Panc1 (cell line): ENCODE measurements at regions not wholly inside any gene's neighbourhood (a gene's known extent, or its start where the extent isn't known, plus 50 kb on each side); places are given as distances from the start of the nearest gene placed in this dataset.

ENCODE experiments used
- CTCF ChIP-seq: fragments of 450-650 bp; IDR thresholded peaks from 2 replicates; pipeline ENCODE4 v1.5.1; 2017; ENCODE audit warnings: mild to moderate bottlenecking
- POLR2AphosphoS5 ChIP-seq: IDR thresholded peaks from 2 replicates; pipeline ENCODE4 v1.6.1; 2012; ENCODE audit warnings: mild to moderate bottlenecking, low read depth, low read length, moderate library complexity
- REST ChIP-seq, 2 experiments: IDR thresholded peaks; 2 replicates each; pipeline ENCODE4 v1.6.1; 2011 to 2012; ENCODE audit warnings: low read depth in 2 of 2, control low read depth in 1 of 2, low read length in 1 of 2, mild to moderate bottlenecking in 1 of 2, moderate library complexity in 1 of 2; ENCODE audit not compliant: insufficient read depth in 1 of 2
- TCF7L2 ChIP-seq: IDR thresholded peaks from 2 replicates; pipeline ENCODE4 v1.6.1; 2011; ENCODE audit warnings: mild to moderate bottlenecking, low read depth, low read length, inconsistent platforms

- TF ChIP-seq CTCF (no peak), REST (IDR thresholded peaks at IDR 0.05; ENCODE audit: insufficient read depth in 1 of 2, low read depth in 2 of 2, low read length in 1 of 2) (no peak), TCF7L2 (no peak), POLR2AphosphoS5 (no peak)
Measured at GRCh38 chr12:42802785-42803189, 213.2 kb upstream of the PRICKLE1 start.
